ENCODE measurements at regions not wholly inside any gene's neighbourhood (a gene's known extent, or its start where the extent isn't known, plus 50 kb on each side); places are given as distances from the start of the nearest gene placed in this dataset.
A peak's percentile ranks its signal among the peaks of the same experiment; 100 is the strongest.

GRCh38 chr16:85449191-85449884, 163.8 kb upstream of the GSE1 start (continued):
- TF ChIP-seq MLXIP (CRISPR knock-in tag; IDR thresholded peaks at IDR 0.05; ENCODE audit: borderline replicate concordance) (no peak), YEATS2 (CRISPR knock-in tag; IDR thresholded peaks at IDR 0.05; ENCODE audit: borderline replicate concordance) (no peak), CHD2 (IDR thresholded peaks at IDR 0.05; ENCODE audit: low read depth, low read length) (no peak), ZNF430 (CRISPR knock-in tag; IDR thresholded peaks at IDR 0.05) (no peak), GPBP1L1 (CRISPR knock-in tag; IDR thresholded peaks at IDR 0.05) (no peak), THAP11 (CRISPR knock-in tag; IDR thresholded peaks at IDR 0.05) (no peak), BATF2 (CRISPR knock-in tag; IDR thresholded peaks at IDR 0.05) (no peak), HES4 (CRISPR knock-in tag; IDR thresholded peaks at IDR 0.05; ENCODE audit: borderline replicate concordance) (peak; percentile 71; the same call in 1 of the 2 replicates), ZBTB7B (CRISPR knock-in tag; IDR thresholded peaks at IDR 0.05) (no peak), NR3C1 (CRISPR knock-in tag; IDR thresholded peaks at IDR 0.05) (no peak), AGO2 (optimal IDR thresholded peaks at IDR 0.05; ENCODE audit: low read depth, low read length) (no peak), THAP8 (CRISPR knock-in tag; IDR thresholded peaks at IDR 0.05; ENCODE audit: borderline replicate concordance) (no peak; the same call in 1 of the 2 replicates), IRF1 (CRISPR knock-in tag; IDR thresholded peaks at IDR 0.05; ENCODE audit: low read depth) (peak; percentile 64; the same call in 1 of the 2 replicates), TAF1 (CRISPR knock-in tag; IDR thresholded peaks at IDR 0.05) (no peak), ZBTB1 (CRISPR knock-in tag; IDR thresholded peaks at IDR 0.05; ENCODE audit: borderline replicate concordance) (no peak), FOSL2 (CRISPR knock-in tag; IDR thresholded peaks at IDR 0.05) (no peak), ATRX (CRISPR knock-in tag; IDR thresholded peaks at IDR 0.05; ENCODE audit: borderline replicate concordance) (no peak), ZNF224 (CRISPR knock-in tag; IDR thresholded peaks at IDR 0.05) (0 out of 2 replicates have a peak, but pooled peaks have one; percentile 29), ZBTB39 (CRISPR knock-in tag; IDR thresholded peaks at IDR 0.05) (no peak)
